Fibroblast of skin of abdomen (primary cell): ENCODE measurements at regions not wholly inside any gene's neighbourhood (a gene's known extent, or its start where the extent isn't known, plus 50 kb on each side); places are given as distances from the start of the nearest gene placed in this dataset.
"Not testable (repeated sequence)": the region's sequence is repeated elsewhere in the genome, so short reads cannot be mapped to it uniquely, and the experiment has no call there.

Experiments
- DNase-seq: peaks from one replicate; pipeline ENCODE4 v3.0.0-alpha.2; 2013

DNA sequence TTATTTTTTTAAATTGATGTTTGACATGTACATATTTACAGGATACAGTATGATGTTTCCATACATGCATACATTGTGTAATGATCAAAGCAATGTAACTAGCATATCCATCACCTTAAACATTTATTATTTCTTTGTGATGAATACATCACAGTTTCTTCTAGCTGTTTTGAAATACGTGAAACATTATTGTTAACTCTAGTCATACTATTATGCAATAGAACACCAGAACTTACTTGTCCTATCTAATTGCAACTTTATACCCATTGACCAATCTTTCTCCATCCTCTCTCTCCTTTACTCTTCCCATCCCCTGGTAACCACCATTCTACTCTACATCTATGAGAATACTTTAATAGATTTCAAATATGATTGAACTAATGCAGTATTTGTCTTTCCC lies 1942.7 kb downstream of the PCDH9 start:
- DNase-seq = no peak

DNA sequence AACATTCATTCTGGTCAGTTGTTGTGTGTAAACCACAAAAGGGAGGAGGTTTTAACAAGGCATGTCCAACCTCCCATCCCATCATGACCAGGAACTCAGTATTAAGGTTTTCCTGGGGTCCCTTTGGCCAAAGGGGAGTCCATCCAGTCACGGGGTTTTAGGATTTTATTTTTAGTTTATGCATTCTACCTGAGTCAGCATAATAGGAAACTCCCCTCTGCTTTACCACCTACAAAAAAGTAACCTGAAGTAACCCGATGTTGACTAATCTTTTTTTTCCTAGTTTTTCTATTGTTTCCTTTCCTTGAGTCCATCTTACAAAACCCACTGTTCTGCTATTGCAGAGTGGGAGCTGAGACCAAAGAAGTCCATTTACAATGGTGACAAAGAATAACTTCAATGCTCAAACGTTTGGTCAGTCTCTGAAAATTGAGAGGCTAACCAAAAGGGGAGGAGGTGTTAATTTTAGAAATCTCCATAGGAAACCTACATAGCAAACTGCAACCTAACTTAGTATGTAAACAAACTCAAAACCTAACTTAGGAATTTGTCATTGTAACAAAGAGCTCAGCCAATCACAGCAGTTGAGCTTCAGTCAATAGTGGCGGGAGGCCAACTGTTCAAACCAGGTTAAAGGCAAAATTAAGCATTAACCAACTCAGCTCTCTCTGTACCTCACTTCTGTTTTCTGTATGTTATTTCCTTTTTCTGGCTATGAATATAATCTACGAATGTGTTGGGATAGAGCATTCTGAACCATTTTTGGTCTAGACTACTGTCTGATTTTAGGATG lies 1954.1 kb downstream of the PCDH9 start:
- DNase-seq = no peak

DNA sequence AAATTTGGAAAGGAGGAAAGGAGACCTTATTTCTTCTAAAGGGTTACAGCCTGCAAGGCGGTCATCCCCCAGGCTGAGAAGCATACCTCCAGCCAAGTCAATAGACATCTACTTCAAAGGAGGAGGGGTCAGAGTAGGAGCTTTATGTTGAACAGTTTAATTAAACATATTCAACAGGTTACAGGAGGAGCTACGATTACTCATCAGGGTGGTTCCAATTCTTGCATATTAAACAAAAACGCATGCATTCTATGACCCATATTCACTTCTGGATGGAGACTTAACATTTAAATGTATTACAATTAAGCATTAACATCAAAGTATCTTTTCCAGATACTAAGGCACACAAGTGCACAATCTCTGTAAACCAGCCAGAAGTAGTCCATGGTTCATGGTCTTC lies 1955.0 kb downstream of the PCDH9 start:
- DNase-seq = no peak

DNA sequence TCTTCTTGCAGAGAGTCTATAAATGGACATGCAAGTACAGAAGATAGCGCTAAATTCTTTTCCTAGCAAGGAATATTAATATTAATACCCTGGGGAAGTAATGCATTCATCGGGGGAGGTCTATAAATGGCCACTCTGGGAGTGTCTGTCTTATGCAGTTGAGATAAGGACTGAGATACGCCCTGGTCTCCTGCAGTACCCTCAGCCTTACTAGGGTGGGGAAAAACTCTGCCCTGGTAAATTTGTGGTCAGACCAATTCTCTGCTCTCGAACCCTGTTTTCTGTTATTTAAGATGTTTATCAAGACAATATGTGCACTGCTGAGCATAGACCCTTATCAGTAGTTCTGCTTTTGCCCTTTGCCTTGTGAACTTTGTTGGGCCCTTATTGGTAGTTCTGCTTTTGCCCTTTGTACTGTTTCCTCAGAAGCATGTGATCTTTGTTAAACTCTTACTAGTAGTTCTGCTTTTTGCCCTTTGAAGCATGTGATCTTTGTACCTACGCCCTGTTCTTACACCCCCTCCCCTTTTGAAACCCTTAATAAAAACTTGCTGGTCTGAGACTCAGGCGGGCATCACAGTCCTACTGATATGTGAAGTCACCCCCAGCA lies 1956.2 kb downstream of the PCDH9 start:
- not testable (repeated sequence) for DNase-seq

DNA sequence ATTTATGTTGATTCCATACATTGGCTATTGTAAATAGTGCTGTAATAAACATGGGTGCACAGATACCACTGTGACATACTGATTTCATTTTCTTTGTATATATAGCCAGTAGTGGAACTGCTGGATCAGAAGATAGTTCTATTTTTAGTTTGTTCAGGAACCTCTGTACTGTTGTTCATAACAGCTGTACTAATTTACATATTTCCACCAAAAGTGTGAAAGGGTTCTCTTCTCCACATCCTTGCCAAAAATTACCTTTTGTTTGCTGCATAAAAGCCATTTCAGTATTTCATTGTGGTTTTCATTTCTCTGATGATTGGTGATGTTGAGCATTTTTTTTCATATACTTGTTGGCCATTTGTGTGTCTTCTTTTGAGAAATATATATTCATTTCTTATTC lies 1962.1 kb downstream of the PCDH9 start:
- no peak for DNase-seq

DNA sequence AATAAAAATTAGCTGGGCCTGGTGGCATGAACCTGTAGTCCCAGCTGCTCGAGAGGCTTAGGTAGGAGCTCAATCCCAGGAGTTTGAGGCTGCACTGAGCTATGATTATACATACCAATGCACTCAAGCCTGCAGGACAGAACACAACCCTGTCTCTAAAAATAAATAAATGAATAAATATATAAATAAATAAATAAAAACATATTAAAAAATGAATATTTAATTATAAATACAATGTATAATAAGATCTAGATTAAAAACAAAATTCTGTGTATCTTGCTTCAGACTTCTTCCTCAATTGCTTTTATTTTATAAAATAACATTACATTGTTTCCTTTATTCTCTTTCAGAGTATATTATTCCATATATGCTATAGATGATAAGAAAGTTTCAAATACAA lies 1964.1 kb downstream of the PCDH9 start:
- DNase-seq = no peak

DNA sequence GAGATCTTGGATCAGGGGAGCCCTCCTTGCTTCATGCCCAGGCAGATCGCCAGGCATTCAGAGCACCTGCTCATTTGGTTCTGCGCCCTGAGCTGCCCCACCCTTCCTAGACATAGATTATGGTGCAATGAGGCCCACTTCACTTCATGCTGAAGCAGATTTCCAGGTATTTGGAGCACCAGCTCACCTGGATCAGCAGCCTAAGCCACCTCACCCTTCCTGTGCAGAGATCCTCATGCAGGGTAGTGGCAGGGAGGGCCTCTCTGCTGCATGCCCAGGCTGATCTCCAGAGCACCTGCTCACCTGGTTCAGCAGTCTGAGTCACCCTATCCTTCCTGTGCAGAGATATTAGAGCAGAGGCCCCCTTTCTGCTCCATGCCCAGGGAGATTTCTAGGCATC lies 1966.1 kb downstream of the PCDH9 start:
- no peak for DNase-seq

DNA sequence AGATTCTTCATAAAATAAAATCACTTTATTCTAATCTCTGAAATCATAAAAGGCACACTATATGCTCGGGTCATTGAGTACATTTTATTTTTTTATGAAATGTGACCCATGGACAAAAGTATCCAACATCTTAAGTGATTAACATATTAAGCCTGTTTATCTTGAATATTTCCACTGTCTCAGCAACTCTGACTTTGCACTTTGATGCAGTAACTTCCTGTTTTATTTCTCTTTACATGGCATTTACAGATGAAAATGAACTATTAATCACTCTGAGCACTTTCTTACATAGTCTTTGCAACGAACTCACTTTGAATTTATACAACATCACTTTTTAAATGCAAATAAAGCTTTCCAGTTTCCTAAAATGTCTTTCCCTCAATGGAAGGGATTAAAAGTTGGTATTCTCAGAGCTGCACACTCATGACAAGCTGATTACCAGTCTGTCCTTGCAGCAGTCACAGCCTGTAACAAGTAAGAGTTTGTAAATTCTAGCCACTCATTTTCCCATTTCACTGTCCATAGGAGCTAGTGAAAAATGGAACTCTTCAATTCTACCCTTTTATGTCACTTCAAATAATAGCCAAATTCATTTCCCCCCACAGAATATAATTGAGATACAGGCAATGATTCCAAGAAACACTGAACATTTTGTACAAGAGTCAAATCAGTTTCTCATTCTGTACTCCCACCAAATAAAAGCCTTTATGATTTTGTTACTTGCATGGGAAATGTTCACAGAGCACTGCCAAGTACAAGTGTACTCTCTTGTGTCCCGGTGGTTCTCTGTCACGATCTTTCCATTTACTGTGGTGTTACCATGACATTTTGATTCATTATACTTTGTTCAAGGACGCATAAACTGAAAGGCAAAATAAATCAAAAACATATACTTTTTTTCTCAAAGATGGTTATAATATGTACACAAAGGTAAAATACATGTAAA lies 1968.9 kb downstream of the PCDH9 start:
- DNase-seq = no peak

DNA sequence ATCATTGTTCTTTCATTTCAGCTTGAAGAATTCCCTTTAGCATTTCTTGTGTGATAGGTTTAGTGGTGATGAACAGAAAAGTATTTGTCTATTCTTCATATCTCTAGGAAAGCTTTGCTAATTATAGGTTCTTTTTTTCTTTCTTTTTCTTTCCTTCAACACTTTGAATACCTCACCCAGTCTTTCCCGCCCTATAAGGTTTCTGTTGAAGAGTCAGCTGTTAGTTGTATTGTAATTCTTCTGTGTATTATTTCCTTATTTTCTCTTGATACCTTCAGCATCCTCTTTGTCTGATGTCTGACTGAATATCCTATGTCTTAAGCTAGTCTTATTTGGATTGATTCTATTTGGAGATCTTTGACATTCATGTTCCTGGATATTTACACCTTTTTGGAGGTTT lies 1989.4 kb downstream of the PCDH9 start:
- DNase-seq = no peak

DNA sequence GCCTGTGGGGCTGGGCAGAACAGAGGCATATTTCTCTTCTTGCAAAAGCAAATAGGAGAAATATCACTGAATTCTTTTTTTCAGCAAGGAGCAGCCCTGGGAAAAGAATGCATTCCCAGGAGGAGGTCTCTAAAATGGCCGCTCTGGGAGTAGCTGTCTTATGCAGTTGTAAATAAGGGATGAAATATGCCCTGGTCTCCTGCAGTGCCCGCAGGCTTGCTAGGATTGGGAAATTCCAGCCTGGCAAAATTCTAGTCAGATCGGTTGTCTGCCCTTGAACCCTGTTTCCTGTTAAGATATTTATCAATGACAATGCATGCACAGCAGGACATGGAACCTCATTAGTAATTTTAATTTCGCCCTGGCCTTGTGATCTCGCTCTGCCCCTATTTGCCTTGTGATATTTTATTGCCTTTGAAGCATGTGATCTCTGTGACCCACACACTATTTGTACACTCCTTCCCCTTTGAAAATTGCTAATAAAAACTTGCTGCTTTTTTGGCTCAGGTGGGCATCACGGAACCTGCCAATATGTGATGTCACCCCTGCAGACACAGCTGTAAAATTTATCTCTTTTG lies 1993.2 kb downstream of the PCDH9 start:
- no peak for DNase-seq

DNA sequence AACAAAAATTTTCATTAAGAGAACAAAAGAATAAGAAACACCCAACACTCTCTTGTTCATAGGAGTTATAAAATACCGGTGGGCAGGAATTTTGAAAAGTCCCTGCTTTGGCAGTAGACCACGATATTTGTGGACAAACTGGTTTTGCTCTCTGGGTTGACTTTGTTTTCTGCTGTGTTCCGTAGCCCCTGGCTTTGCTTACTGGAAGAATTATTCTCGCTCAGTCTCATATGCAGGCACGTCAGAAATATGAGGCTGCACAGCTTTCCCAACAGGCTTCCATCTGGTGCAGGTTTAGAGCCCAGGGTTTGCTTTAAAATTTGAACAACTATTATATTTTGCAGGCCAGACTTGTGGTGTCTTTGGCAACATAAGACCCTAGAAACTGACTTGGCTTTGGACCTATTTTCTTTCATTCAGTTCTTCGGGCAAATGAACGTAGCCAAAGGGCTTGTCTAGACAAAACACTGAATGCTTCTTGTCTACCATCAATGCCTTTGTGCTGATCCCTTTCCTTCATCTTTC lies 2012.6 kb downstream of the PCDH9 start:
- DNase-seq = no peak

DNA sequence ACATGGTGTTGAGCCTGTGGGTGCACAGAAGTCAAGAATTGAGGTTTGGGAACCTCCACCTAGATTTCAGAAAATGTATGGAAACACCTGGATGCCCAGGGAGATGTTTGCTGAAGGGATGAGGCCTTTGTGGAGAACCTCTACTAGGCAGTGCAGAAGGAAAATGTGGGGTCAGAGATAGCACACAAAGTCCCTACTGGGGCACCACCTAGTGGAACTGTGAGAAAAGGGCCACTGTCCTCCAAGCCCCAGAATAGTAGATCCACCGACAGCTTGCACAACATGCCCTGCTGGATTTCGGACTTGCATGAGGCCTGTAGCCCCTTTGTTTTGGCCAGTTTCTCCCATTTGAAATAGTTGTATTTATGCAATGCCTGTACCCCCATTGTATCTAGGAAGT lies 2027.3 kb downstream of the PCDH9 start:
- DNase-seq = peak; percentile 8

DNA sequence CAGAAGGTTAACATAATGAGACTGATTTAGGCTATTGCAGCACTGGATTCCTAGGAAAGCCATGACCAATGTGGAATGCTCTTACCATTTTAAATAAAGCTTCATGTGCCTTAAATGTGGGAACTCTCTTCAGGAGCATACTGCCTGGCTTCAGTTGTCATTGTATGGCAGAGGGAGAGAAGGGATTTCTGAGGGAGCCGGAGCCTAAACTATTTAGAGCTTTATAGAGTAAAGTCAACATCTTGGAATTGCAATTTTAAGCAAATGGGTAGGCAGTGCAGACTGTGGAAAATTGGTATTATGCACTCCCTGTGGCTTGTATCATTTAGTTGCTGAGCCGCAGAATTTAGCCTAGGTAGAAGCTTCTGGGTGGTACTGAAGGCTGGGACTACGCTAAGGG lies 2041.4 kb downstream of the PCDH9 start:
- no peak for DNase-seq

DNA sequence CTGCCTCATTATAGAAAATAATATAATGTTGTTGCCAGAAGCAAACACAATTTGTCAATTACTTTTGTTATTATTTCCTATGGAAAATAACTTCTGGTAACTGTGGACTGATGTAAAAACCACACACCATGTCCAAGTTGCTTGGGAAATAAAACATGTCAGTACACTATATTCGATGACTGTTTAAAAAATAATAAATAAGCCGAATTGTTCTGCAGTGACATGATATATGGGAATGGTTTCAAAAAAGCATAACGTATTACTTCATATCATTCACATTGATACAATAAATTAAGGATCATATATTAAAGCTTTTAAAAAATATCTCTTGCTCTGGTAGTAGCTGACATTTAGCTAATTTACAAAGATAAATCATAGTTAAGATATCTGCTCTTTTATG lies 2062.1 kb downstream of the PCDH9 start:
- peak; percentile 4 for DNase-seq

DNA sequence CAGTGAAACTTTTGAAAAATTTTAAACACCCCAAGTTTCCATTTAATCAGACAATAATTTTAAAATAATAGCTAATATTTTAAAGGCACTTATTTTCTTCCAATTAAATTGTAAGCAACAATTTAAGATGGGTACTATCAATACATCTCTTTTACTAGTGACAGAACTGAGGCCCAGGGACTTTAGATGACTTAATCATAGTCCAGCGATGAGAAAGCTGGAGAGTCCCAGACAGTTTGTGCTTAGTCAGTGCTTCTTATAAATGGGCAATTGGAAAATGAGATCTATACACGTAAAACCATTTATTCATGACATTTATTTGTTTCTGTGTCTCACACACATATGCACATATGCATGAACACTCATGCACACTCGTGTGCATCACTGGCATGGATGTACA lies 2063.5 kb downstream of the PCDH9 start:
- DNase-seq = no peak

DNA sequence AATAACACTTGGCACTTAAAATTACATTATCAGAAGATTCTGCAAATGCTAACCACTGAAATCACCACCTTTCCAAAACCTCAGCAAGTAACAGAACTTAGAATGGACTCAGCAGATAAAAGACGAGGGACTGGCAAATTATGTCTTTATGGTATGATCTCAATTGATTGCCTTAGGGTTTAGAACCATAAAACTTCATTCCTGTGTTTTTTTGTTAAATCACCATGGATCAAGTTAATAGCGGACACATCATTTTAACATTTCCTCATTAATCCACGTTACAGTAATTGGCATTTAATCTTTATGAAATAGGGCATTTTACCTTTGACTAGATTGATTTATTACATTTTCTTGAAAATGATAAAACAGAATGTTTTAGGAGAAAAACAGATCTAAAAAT lies 2070.3 kb downstream of the PCDH9 start:
- no peak for DNase-seq

DNA sequence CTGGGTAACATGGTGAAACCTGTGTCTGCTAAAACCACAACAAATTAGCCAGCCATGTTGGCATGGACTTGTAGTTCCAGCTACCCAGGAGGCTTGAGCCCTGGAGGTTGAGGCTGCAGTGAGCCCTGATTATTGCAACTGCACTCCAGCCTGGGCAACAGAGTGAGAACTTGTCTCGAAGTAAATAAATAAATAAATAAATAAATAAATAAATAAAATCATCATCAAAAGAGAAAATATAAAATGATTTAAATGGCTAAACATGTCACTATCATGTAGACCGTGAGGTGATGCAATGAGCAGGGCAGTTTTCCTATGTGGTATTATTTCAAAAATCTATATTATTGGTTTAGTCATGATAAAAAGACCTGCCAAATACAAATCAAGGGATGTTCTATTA lies 2074.3 kb downstream of the PCDH9 start:
- no peak for DNase-seq

DNA sequence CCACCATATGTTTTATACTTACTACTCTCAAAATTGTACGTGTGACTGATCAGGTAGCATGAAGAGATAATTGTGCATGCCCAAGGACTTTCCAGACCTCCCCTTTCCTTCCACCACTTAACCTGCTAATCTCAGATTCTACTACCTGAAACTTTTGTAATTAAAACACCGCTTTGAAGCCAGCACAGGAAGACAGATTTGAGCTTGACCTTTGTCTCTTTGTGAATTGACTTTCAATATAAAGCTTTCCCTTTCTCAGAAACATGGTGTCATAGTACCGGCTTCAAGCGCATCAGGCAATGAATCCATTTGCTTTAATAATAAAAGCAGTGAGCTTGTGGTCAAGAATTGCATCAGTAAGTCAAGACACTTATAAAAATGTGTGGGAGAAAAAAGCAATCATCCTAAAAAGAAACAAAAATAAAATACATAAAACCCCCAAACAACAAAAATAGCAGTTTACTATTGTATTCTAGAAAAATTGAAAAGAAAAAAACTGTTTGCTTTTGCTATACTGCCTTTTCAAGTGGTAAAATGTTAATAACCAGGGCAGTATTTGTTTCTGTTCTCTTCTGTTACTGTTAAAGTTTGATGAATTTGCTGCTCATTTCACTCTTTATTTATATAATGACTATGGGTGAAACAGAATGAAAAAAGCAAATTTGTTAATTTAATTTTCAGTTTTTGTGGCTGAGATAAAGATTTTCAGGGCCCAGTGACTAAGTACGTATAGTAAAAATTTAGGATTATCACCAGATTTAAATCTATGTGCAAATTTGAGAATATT lies 2075.3 kb downstream of the PCDH9 start:
- no peak for DNase-seq

DNA sequence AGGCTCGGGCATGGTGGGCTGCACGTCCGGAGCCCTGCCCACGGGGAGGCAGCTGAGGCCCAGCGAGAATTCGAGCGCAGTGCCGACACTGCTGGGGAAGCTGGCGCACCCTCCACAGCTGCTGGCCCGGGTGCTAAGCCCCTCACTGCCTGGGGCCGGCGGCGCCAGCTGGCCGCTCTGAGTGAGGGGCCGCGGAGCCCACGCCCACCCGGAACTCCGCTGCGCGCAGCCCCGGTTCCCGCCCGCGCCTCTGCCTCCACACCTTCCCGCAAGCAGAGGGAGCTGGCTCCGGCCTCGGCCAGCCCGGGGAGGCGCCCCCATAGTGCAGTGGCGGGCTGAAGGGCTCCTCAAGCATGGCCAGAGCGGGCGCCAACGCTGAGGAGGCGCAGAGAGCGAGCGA lies 2080.4 kb downstream of the PCDH9 start:
- DNase-seq = no peak

DNA sequence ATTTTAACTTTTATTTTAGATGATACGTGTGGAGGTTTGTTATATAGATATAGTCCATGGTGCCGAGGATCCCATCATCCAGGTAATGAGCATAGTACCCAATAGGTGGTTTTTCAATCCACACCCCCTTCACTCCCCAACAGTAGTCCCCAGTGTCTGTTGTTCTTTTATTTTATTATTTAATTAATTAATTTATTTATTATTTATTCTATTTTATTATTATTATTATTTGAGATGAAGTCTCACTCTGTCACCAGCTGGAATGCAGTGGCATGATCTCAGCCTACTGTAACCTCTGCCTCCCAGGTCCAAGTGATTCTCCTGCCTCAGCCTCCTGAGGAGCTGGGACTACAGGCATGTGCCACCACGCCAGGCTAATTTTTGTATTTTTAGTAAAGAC lies 2086.2 kb downstream of the PCDH9 start:
- no peak for DNase-seq

DNA sequence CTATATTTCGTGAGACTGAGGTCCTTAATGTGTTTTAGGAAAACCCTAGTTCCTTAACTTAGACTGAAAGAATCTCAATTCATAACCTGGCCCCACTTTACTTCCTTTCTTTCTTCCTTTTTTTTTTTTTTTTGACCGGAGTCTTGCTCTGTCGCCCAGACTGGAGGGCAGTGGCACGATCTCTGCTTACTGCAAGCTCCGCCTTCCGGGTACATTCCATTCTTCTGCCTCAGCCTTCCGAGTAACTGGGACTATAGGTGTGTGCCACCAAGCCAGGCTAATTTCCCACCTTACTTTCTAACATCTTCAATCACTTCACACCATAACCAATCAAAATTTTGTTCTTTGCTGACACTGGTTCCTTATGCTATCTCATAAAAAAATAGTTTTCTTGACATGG lies 2097.0 kb downstream of the PCDH9 start:
- DNase-seq = no peak

DNA sequence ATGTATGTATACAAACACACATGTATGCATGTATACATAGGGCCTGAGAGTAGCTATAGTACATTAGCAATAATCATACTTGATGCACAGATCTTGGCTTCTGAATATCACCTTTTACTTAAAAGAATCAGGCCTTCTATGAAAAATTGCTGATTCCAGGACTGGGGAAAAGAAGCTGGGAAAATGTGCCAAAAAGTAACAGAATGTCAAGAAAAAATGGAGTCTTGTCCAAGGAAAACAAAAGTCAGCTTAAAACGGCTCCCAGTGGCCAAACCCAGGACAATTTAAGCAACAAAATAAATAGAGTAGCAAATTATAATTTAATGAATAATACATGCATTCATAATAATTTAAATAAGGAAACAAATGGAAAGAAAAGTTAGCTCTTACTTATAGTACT lies 2104.9 kb downstream of the PCDH9 start:
- no peak for DNase-seq
